GM20000 (cell line): ENCODE measurements at regions not wholly inside any gene's neighbourhood (a gene's known extent, or its start where the extent isn't known, plus 50 kb on each side); places are given as distances from the start of the nearest gene placed in this dataset.

ENCODE experiments used
- DNase-seq: peaks from one replicate; pipeline ENCODE4 v3.0.0; 2012; ENCODE audit warnings: low spot score
- TF ChIP-seq, protein P1 (sequence below): IDR thresholded peaks from 2 replicates; pipeline ENCODE4 v1.5.1; 2012; ENCODE audit warnings: mild to moderate bottlenecking, control low read depth; ENCODE audit errors: extremely low read depth, missing control alignments

DNA sequence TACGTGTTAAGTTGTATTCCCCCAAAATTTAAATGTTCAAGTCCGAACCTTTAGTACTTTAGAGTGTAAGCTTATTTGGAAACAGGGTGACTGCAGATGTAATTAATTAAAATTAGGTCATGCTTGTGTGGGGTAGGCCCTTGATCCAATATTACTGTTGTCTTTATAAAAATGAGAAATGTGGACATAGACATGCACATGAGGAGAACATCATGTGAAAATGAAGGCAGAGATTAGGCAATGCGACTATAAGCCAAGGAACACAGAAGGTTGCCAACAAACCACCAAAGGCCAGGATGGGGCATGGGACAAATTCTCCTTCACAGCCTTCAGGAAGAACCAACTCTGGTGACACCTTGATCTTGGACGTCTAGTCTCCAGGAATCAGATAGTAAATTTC is 1698.4 kb upstream of the SLC10A2 start:
- TF ChIP-seq, protein P1, sequence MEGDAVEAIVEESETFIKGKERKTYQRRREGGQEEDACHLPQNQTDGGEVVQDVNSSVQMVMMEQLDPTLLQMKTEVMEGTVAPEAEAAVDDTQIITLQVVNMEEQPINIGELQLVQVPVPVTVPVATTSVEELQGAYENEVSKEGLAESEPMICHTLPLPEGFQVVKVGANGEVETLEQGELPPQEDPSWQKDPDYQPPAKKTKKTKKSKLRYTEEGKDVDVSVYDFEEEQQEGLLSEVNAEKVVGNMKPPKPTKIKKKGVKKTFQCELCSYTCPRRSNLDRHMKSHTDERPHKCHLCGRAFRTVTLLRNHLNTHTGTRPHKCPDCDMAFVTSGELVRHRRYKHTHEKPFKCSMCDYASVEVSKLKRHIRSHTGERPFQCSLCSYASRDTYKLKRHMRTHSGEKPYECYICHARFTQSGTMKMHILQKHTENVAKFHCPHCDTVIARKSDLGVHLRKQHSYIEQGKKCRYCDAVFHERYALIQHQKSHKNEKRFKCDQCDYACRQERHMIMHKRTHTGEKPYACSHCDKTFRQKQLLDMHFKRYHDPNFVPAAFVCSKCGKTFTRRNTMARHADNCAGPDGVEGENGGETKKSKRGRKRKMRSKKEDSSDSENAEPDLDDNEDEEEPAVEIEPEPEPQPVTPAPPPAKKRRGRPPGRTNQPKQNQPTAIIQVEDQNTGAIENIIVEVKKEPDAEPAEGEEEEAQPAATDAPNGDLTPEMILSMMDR: no peak
- DNase-seq: no peak

DNA sequence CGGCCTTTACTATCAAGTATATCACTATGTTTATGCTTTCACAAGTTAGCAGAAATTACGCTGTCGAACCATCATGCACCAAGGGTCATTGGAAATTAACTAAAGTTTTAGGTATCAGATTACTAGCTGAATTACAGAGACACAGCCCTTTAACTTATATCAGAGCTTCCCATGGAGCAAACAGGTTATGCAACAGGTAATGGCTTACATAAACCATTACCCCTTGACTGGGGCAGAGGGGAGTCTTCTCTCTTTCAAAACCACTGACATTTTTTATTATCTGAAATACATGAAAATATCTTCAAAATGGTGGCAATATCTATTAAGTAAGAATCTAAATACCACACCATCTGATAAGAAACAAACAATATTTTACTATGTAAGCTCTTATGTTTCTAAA is 1692.9 kb upstream of the SLC10A2 start:
- no peak for DNase-seq
- TF ChIP-seq, protein P1: no peak

DNA sequence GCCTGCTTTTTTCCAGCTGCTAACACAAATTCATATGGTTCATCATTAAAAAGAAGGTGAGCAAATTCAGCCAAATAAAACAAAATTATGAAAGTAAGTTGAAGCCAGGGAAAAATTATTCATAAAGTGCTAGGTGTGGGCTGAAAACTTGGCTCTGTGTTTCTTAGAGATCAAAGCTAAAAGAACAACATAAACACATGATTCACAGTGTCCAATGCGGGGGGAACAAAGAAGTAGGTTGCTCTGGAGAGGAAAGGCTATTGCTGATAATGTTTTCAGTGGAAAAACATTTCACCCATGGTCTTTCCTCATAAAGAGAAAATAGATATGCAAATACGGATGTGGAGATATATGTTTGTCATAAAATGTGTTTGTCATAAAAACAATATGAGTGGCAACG is 1691.5 kb upstream of the SLC10A2 start:
- no peak for DNase-seq
- TF ChIP-seq, protein P1: no peak

DNA sequence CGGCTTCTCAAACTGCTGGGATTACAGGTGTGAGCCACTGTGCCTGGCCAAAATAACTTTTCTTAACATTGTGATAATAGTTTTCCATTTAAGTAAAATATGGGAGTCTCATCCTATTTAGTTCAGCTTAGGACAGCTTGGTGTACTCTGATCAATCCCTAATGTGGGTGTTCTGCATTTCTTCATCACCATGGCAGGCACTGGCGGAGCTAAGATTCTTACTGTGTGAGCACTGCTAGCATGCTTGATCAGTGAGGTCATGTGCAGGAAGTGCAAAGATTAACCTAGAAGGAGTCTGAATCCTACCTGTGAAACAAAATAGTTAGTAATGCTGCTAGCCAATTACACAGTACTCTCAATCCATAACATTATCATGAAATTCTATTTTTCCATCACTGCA is 1684.2 kb upstream of the SLC10A2 start:
- TF ChIP-seq, protein P1: no peak
- DNase-seq: no peak

DNA sequence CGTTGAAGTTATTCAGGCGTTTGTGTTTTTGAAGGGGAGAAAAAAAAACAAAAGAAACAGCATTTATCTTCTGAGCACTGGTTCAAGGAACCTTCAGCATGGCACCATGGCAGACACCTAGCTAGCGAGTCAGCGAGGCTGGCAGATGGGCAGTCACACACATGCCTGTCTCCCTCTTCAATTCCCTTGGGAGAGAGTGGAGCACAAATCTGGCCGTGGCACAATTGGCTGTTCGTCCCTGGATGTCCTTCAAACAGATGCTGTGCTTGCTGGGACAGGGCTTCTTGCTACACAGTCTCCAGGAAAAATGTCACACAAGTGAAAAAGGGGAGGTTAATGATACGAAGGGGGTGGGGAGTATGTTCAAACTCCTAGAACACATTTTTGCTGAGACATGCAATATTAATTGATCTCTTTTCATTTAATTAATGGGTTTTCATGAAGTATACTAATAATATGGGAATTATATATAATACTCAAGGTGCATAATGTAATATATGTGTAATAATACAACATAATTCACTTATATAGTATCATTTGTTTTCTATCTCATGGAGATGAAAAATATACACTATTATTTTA is 1674.5 kb upstream of the SLC10A2 start:
- no peak for DNase-seq
- TF ChIP-seq, protein P1: no peak

DNA sequence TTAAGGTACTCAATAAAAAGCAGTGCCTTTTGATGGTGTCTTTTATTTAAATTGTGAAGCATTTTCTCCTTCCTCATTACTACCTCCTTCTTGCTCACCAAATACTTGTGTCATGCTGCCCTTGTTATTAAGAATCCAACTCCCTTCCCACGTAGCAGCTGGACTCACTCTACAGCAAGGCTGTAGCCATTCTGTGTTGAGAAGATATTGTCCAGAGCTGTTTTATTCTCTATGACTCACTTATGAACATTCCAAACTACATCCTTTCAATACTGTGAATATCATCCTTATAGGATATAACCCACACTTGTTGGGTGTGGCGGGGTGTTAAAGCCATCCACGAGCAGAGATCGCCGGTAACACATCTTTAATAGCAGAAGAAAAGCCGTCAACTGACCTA is 1671.5 kb upstream of the SLC10A2 start:
- TF ChIP-seq, protein P1: no peak
- no peak for DNase-seq

DNA sequence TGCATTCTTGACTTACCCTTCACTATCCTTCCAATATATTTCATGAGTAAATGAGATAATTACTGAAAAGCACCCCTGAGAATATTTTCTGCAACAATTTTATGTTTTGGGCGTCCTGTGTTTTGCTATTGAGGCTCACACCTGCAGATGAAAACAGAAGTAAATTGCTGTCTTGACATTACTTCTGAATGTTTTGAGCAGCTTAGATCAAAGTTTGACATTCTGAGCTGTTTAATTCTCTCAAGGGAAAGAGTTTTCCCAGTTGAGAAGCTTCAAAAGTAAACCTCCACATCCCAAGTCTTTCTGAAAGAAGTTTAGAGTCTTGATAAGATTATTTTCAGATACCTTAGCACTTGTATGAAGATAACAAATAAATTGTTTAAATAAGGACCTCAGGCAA is 1667.2 kb upstream of the SLC10A2 start:
- no peak for DNase-seq
- TF ChIP-seq, protein P1: no peak

DNA sequence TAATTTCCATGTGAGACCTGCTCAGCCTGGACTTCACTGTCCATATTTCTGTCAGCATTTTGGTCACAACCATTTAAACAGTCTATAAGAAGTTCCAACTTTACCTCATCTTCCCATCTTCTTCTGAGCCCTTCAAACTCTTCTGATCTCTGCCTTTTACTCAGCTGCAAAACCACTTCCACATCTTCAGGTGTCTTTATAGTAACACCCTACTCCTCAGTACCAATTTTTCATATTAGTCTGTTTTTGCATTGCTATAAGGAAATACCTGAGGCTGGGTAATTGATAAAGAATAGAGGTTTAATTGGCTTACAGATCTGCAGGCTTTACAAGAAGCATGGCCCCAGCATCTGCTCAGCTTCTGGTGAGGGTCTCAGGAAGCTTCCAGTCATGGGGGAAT is 1648.9 kb upstream of the SLC10A2 start:
- no peak for DNase-seq
- TF ChIP-seq, protein P1: no peak
